NCI-H226 (cell line): ENCODE measurements at regions not wholly inside any gene's neighbourhood (a gene's known extent, or its start where the extent isn't known, plus 50 kb on each side); places are given as distances from the start of the nearest gene placed in this dataset.

Experiments used
- DNase-seq: peaks from one replicate; pipeline ENCODE4 v3.0.0-alpha.2; 2015

GRCh38 chr18:27447451-27447881 is 262.4 kb upstream of the CHST9 start:
- no peak for DNase-seq

DNA sequence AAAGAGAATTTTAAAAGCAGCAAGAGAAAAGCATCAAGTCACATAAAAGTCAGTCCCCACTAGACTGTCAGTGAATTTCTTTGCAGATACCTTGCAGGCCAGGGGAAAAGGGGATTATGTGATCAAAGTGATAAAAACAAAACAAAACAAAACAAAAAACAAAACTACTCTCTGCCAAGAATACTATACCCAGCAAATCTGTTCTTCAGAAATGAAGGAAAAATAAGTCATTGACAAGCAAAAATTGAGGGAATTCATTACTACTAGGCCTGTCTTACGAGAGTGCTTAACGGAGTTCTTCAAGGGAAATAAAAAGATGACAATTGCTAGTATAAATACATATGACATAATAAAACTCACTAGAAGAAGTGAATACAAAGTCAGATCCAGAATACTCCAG is 245.5 kb upstream of the CHST9 start:
- DNase-seq, result no peak

DNA sequence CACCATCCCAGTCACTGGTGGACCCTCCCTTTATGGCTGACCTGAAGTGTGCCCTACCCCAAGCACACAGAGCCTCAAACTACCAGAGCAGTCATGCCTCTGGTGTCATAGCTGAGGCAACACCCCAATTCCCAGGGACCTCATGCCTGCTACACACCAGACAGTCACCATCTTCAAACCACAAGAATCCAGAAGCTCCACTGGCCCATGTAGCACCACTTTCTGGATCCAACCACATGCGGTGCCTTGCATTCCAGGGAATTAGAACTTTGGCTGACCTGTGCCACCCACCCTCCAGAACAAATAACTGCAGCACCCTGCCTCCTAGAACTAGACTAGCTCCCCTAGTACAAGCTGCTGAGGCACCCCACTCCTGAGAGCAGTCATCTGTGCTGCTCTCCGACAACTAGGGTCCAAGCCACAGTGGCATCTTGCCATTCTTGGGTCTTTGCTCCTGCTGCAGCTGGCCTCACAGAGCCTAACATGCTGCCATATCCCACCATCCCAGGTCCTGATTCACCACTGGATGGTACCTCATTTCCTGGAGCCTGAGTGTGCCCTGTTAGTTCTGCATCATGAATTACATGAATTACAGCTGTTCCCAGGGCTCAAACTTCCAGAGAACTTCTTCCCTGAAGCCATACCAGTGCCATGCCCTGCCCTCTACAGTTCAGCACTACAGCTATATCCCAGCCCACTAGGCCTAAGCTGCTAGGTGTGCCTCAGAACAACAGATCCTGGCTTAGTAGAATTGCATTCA is 243.8 kb upstream of the CHST9 start:
- no peak for DNase-seq

- no peak for DNase-seq
Observed at GRCh38 chr18:27428120-27428519, 243.0 kb upstream of the CHST9 start.

DNA sequence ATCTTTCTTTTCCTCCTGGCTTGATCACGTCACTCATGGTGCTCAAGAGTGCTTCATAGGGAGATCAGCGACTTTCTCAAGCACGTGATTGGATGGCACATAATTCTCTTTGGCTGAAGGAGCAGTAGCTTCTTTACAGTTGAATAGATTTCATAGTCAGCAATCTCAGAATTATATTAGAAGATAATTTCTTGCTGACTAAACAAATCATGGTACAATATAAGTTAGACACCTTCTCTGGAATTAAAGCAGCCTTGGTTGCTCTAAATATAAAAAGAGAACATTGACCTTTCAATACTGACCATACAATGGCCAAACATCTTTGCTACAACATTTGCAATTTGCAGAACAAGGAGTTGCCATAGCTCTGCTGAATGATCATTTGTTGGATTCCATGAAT is 238.5 kb upstream of the CHST9 start:
- DNase-seq, result no peak

- no peak for DNase-seq
Observed at GRCh38 chr18:27419646-27420045, 234.5 kb upstream of the CHST9 start.

DNA sequence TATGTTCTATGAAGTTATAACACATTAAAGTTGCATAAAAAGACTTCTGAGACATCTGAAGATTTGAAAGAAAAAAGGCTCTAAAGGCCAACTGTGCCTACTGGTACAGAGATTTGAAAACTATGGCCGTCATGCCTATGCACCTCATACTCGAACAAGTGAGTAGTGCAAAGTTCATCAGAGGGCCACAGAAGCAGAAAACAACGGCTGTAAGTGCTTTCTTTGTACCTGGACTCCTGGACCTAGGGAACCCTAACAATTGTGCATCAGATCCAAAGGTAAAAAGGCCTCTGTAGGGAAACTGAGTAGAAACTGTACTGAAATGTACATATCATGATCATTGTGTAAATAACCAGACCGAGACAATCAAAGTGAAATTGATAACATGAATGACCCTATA is 230.4 kb upstream of the CHST9 start:
- DNase-seq, result no peak

GRCh38 chr18:27414682-27415081 is 229.6 kb upstream of the CHST9 start:
- no peak for DNase-seq

GRCh38 chr18:27413495-27414401 is 228.6 kb upstream of the CHST9 start:
- DNase-seq, result peak; percentile 39

DNA sequence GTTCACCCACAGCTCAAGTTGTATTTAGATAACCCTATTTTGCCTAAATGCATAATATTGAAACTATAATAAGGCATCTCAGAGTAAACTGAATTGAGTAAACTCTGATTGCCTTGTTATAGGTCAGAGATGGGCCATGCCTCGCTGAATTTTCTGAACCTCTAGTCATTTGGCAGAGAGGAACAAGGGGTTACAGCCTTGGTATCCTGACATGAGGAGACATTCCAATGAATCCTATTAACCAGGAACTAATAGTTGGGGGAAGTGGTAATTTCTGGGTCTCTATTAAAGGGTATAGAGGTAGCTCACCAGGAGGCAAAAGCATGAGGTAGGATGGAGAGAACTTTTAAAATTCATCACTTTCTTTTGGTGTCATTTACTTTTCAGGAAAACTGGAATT is 227.4 kb upstream of the CHST9 start:
- DNase-seq, result no peak

DNA sequence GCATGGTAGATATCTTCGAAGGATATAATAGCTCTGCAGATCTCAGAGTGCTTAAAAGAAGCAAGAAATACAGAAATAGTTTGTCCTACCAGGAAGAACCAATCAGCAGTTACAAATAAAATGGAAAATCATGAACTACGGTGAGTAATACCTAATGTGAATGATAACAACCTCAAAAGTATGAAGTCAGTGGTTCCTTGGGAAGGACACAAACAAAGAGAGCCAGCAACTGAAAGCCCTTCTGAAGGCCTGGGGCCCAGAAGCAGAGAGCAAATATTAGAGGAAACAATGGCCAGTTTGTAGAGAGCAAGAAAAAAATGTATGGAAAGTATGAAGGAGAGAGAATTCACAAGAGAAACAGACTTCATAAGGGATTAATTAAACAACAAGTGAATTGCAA is 226.8 kb upstream of the CHST9 start:
- no peak for DNase-seq

DNA sequence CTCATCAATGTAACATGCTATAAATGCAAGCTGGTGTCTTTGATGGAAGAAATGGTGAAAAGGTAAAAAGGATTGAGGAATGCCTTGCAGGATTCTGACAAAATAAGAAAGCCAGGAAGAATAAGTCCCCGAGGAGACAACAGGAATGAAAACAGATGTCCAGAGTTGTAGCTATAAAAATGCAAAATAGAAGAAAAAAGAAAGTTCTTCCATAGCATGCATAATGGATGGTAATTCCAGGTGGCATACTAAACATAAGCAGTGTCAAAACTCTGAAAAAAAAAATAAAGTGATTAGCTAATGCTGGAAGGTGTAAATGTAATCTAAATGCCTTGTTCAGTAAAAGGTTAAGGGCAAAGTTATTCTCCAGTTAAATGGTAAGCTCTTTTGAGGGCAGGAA is 225.9 kb upstream of the CHST9 start:
- DNase-seq, result no peak

DNA sequence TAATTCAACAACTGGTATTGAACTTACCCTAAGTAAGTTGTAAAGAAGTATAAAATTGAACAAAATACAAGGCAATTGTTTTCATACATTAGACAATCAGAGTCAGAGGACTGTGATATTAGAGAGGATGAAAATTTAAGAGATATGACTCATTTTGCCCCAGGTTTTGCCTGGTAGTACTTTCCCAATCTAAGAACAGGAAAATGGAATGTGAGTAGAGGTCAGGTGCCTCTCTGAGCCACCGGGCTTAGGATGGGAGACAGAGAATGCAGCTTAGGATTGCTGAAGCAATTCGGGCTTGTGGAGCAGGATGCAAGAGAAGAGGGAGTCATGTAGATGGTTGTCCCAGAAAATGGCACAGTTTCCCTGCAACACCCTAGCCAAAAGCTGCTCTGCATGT is 219.7 kb upstream of the CHST9 start:
- no peak for DNase-seq

DNA sequence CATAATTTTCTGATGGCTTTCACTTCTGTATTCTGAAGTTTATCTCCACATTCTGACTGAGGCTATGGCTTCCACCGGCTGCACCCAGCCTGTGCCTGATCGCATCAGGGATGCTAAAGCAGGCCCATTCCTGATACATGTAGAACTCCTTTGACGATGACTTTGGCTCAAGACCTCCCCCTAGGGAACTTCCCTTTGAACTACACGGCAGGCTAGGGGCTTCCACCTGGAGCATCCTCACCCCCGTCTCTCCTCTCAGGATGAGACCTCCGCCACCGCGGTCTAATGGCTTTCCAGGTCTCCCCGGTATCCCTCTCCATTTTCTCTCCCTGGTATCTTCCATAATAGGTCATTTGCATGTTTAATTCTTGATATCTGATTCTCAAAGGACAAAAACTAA is 214.9 kb upstream of the CHST9 start:
- no peak for DNase-seq

DNA sequence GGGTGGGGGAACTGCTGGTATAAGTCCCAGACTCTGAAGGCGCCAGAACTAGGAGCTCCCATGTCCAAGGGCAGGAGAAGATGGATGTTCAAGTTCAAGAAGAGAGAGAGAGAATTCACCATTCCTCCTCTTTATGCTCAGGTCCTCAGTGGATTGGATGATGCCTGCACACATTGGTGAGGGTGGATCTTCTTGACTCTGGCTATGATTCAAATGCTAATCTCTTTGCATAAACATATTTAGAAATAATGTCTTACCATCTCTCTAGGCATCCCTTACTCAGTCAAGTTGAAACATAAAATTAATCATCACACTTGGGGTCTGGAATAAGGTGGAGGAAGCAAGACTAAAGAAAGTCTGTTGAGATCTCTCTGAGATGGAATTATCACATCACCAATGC is 210.6 kb upstream of the CHST9 start:
- DNase-seq, result no peak

DNA sequence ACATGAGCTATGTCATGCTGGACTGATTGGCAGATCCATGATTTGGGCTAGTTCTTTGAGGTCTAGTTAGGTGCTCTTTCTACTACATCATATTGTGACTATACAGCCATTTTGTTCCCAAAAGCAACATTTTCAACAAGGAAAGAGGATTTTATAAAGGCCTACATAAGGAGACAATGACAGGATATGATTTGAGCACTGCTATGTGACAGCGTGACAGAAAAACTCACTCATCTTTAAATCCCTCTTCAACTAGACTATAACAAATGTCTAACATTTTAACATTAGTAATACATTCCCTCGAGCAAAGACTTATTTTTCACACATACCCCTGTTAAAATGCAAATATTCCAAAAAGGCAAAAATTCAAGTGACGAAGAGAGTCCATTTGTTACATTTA is 209.6 kb upstream of the CHST9 start:
- DNase-seq, result no peak

GRCh38 chr18:27382567-27383216 is 197.6 kb upstream of the CHST9 start:
- no peak for DNase-seq

DNA sequence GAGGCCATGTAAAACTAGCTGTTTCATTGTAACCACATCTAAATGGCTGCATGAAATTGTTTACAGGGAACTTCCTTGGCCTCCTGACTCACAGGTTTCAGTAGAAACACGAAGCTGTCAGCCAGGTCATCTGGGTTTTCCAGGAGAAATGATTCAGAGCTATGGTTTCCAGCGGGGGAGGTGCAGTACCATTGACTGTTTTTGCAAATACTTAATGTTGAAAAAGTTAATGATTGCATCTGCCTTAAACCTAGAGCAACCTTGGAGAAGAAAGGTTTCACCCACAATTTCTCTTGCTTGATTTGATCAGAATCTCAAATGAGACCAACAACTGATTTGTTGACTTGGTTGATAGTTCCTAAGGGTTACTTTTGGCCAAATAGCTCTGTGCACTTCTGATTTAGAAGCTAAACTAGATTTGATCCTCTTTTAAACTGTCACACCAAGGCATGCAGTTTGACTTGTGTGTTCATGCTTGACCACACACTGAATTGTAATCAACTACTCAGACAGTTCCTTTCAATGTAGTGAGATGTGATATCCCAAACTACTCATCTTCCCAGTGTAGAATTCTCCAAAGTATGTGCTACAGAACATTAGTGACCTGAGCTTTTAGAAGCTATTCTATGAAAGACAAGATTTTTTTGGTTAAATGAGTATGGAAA is 193.5 kb upstream of the CHST9 start:
- peak; percentile 75 for DNase-seq

DNA sequence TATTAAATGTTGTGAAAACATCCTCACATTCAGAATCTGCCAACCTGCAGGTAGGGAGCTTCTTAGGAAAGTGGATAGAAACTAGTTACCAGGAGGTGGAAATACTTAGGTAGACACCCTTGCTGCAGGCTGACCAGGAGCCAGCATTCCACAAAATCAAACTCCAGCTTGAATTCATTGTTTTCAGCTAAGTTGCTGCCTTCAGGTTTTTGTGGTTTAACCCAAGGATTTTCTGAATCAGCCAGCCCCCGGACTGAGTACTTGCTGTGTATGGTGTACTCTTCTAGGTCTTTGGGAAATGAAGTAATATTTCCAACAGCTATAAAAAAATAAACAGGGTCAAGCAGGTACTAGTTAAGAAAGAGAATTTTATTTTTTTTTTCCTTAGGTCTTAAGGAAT is 192.1 kb upstream of the CHST9 start:
- DNase-seq, result peak; percentile 24

DNA sequence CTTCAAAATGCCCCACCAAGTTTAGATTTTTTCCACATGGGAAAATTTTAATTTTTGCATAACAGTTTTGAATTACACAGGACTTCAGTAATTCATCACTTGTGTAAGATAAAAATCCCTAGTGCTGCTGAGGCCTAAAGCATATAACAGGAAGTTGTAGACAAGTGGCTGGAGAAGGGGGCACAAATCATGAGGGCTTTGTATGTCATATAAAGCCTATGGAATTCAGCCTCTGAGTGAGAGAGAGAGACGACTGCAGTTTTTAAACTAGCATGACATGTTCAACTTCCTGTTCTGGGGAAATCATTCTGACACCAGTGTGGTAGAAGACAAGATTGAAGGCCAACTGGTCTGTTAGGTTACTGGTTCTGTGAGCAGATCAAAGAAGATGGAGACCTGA is 187.3 kb upstream of the CHST9 start:
- DNase-seq, result no peak

- DNase-seq, result no peak
Observed at GRCh38 chr18:27366665-27367064, 181.6 kb upstream of the CHST9 start.

- no peak for DNase-seq
Observed at GRCh38 chr18:27366151-27366550, 181.0 kb upstream of the CHST9 start.

- DNase-seq, result no peak
Observed at GRCh38 chr18:27363872-27364271, 178.8 kb upstream of the CHST9 start.
